UCSD-AML1 (cell line): ENCODE measurements at regions not wholly inside any gene's neighbourhood (a gene's known extent, or its start where the extent isn't known, plus 50 kb on each side); places are given as distances from the start of the nearest gene placed in this dataset.

Experiments
- DNase-seq: peaks from one replicate; lab custom pipeline; 2025; ENCODE audit not compliant: unreplicated experiment; lab: John Stamatoyannopoulos, UW

DNA sequence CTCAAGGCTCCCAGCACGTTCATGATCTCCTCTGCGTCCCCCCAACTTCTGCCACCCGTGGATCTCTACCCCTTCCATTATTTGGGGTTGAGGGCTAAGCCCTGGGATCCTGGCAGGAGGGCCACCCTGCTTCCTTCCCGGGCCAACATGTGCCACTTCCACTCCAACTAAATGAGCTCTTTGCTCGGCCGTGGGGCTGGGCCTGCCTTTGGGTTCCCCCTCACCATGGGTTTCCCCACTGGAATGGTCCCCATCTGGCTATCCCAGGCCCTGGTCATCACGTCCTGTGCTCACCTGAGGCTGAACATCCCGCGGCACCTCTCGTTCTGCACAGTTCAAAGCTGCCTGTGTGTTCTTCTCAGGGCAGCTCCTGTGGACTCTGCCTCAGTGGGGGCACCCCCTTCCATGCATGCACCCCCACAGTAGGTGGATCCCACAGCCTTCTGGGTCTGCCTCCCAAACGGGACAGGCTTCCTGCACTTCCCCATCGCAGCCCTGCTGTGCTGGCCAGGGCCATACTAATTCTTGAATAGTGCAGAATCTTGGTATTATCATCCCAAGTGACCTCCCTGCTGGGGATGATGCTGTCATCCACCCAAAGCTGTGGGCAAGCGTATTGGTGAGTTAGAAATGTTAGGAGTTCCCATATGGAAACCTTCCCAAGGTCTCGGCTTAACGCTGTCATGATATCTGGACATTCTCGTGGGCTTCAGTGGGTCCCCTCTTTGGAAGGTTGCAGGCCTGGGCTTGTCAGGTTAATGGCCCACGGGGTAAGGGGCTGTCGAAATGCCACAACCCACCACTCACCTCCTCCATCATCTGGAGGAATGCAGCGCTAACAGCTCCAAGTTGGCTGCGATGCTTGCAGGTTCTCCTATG, 150.5 kb upstream of the TWIST2 start:
- no peak for DNase-seq

GRCh38 chr2:238698072-238698352, 149.9 kb upstream of the TWIST2 start:
- no peak for DNase-seq

GRCh38 chr2:238698451-238699306, 149.2 kb upstream of the TWIST2 start:
- DNase-seq = no peak

DNA sequence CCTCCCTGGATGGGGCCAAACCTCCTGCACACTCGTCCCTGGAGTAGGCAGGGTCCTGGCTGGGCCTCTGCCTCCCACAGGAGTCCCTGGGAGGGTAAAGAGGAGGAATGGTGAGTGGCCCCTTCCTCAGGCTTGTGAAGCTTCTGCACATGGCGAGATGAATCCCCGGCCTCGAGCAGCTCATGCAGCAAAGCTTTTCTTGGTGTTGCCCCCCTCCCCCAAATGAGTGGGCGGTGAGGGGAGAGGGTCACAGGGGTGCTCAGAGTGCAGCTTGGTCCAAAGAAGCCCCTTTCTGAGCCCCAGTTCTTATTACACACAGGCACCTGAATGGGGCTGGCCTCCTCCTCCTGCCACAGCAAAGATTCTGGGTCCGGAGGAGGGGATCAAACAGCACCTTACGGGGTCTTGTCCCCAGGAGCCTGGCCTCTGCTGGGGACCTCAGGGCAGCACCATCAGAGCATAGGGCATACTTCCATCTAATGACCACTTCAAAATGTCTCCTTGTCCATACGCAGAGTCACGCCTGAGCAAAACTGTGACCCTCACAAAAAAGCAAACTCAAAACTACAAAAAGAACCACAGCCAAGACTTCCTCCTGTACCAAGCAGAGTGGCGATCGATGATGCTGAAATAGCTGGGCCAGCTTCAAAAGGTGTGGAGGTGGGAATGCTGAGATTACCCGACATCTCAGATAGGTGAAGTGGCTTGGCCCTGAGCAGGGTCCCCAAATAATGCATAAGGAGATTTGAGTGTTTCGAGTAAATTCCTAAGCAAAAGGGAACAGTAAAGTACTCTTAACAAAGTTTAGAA, 148.4 kb upstream of the TWIST2 start:
- no peak for DNase-seq

- DNase-seq = no peak
These were observed 147.8 kb upstream of the TWIST2 start for GRCh38 chr2:238700117-238700457.

DNA sequence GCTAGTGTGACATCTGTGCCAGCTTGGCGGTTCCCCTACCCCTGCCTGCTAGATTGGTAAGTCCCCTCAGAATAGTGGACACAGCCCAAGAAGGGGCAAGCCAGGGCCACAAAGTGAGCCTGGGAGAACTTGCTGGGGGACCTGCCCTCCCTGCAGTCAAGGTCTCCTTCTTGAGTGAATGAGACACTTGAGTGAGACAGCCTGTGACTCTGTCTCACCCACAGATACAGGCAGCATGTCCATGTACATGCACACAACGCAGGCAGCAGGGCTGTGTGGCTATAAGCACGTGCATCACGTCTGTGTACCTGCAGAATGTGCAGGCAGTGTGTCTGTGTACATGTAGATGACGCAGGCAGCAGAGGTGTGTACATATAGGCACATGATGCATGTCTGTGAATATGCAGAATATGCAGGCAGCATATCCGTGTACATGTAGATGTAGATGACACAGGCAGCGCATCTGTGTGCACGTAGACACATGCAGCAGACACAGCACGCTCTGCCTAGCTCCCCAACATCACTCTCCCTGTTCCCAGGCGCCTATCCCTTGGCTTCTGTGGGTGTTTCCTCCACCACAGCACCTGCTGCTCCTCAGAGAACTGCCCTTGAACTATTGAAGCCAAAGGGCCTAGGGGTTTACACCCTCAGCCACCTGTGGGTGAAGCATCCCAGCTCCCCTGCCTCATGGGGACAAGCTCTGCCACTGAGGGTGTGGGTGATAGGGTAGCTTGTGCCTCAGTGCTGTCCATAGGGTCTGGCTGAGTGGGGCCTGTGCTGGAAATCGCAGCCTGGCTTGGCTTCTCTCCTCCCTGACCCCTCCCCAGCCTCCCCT, 147.2 kb upstream of the TWIST2 start:
- no peak for DNase-seq

DNA sequence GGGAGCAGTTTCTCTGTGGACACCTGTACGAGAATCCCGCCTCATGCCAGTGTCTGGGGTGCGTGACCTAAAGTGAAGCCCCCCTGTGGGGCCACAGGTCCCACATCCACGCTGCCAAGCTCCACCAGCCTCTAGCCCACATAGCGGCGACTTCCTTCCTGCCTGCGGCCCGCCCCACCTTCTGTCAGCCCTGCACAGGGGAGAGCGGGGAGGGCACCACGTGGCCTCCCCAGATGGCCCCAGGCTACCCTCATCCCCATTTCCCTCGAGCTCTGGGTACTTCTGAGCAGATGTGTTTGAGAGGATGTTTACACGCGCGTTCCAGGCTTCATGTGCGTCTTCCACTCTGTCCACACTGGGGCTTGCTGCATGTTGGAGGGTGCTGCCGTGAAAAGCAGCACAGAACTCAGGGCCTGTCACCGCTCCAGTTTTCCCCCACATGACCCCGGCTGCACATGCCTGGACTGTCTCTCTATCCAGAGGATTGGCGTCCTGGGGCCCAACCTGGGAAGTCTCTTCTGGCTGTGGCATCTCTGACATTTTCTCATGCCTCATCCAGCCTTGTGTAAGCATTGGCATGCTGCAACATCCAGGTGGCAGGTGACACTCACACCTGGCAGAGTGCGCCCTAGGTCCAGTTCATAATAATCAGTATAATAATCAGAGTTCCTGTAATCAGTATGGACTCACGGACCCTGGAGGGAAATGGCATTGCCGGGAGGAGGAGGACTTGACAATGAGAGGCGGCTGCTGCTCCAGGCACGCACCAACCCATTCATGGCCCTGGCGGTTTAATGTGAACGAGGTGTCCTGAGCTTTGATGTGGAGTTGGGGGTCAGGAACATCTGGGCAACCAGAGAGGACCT, 146.3 kb upstream of the TWIST2 start:
- DNase-seq = no peak

- DNase-seq = no peak
These were observed 145.4 kb upstream of the TWIST2 start for GRCh38 chr2:238702276-238703052.

DNA sequence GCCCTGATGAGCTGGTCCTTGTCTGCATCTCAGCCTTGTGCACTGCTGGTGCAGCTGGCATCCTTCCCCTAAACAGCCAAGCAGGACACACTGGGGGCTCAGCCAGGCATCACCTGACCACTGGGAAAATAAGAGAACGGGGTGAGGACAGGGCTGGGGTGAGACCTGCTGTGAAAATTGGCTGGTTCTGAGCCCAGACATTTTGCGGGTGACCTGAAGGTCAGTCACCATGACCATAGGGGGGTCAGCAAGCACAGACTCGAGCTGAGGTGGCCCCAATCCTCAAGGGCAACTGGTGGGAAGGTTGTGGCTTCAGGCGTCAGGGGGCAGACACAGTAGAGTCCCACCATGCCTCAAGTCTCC, 144.9 kb upstream of the TWIST2 start:
- DNase-seq = no peak

DNA sequence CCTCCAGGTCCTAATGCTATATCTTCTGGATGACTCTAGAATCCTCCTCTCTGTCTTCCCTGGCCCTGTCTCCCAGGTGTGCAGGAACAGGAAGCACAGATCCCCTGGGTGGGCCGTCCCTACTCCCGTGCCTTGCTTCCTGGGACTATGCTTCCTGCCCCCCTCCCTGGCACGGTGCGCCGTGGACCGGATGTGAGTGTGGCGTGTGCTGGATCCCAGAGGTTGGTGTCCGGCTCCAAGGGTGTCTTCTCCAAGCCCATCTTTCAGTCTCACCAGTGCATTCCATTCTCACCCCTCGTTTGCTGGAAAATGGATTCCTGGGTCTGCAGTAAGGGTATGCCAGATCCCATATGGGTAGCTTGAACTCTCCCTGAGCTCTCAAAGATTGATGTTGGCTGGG, 144.4 kb upstream of the TWIST2 start:
- DNase-seq = no peak

DNA sequence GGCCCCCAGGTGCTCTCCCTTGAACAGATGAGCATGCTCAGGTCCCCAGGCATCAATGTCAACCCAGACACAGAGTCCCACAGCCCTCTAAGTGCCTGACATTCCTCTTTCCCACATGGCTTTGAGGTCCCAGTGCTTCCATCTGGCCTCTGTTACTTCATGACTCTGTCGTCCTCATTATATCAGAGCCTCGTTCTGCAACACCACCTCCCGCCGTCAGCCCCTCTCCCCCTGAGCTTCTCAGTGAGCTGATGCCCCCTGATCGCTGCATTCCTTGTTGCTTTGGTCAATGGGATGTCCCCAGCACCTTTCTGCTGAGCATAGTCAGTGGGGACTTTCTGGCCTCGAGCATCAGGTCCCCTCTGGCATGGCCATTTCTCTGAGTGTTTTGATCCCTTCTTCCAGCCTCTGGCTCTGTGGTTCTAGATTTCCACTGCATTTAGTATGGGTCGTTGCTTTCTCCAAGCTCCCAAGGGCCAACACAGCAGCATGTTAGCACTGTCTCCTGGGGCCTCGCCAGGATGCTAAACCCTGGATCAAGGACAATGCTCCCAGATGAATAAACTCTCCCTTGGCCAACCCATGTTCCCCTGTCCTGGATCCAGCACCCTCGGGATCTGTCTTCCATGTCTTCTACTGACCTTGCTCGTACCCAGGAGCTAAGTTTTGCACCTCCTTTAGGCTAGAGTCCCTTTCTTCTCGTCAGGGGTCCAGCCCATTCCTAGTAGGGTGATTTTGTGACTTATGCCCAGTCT, 143.2 kb upstream of the TWIST2 start:
- DNase-seq = no peak

- DNase-seq = no peak
These were observed 141.7 kb upstream of the TWIST2 start for GRCh38 chr2:238706163-238706562.

GRCh38 chr2:238706673-238707072, 141.2 kb upstream of the TWIST2 start:
- DNase-seq = no peak

- no peak for DNase-seq
These were observed 138.4 kb upstream of the TWIST2 start for GRCh38 chr2:238709325-238710025.

GRCh38 chr2:238710032-238710735, 137.7 kb upstream of the TWIST2 start:
- no peak for DNase-seq

- DNase-seq = no peak
These were observed 137.1 kb upstream of the TWIST2 start for GRCh38 chr2:238710787-238711186.

- no peak for DNase-seq
These were observed 136.5 kb upstream of the TWIST2 start for GRCh38 chr2:238711346-238711745.
